HG03045 (cell line): ENCODE measurements at regions not wholly inside any gene's neighbourhood (a gene's known extent, or its start where the extent isn't known, plus 50 kb on each side); places are given as distances from the start of the nearest gene placed in this dataset.

ENCODE experiments used
- ATAC-seq: cut with Tn5 transposase; IDR thresholded peaks from one replicate; pipeline ENCODE4 v1.9.1; 2021; ENCODE audit warnings: mild to moderate bottlenecking, moderate library complexity; ENCODE audit not compliant: unreplicated experiment

- ATAC-seq, result no peak
Measured at GRCh38 chr7:41114691-41115090, 588.2 kb downstream of the INHBA start.

- no peak for ATAC-seq
Measured at GRCh38 chr7:41114131-41114530, 588.8 kb downstream of the INHBA start.

GRCh38 chr7:41113719-41114118 lies 589.2 kb downstream of the INHBA start:
- ATAC-seq, result no peak

DNA sequence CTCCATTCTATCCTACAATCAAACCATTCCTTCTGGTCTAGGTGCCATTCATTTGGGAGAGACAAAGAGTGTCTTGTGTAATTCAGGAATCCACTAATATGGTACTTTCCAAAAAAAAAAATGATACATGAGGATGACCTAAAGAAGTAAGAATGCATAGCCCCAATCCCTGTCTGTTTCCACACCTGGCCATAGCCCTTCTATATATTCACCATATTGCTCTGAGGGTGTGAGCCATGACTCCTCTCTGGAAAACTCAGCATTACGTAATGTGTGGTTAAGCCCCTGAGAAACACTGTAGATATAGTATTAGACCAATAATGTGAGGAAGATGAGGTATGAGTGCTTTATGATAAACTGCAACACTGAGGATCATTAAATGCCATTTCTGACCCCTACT lies 592.7 kb downstream of the INHBA start:
- ATAC-seq, result no peak

GRCh38 chr7:41108821-41109220 lies 594.1 kb downstream of the INHBA start:
- no peak for ATAC-seq

GRCh38 chr7:41107938-41108448 lies 594.9 kb downstream of the INHBA start:
- peak; percentile 47 for ATAC-seq

- peak; percentile 38 for ATAC-seq
Measured at GRCh38 chr7:41107330-41107937, 595.5 kb downstream of the INHBA start.

DNA sequence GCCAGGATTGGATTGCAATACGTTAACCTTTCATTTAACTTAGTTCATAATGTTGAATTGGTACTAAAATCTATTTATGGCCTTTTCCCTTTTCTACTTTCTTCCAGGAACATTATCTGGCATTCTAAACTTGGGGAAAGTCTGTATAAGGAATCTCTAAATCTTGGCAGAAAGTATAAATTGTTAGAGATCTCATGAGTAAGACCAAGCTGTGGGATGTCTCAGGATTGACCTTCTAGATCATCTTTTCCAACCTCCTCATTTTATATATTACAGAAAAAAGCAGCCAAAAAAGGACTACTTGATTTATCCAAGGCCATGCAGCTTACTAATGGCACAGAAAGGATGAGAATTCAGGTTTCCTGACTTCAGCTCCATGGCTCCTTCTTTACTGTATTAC lies 598.3 kb downstream of the INHBA start:
- no peak for ATAC-seq

- peak; percentile 52 for ATAC-seq
Measured at GRCh38 chr7:41103331-41103730, 599.6 kb downstream of the INHBA start.

GRCh38 chr7:41098846-41099245 lies 604.0 kb downstream of the INHBA start:
- no peak for ATAC-seq

- ATAC-seq, result no peak
Measured at GRCh38 chr7:41098402-41098801, 604.5 kb downstream of the INHBA start.

GRCh38 chr7:41097501-41097900 lies 605.4 kb downstream of the INHBA start:
- ATAC-seq, result no peak

DNA sequence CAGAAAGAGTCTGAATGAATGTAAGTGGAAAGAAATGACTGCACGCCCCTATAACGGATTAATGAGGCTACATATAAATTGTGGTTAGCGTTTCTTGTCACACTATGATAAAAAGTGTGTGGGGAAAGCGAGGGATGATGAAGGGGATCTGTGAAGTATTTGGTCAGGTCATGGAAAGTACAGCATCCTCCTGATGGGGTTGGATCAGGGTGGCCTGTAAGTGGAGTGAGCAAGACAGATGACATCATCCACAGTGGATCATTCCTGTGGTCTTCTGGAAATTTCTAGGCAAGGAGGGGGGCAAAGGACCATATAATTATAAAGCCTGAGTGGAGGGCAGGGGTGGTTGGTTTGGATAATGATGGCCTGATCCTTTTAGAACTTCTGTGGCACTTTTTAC lies 606.0 kb downstream of the INHBA start:
- no peak for ATAC-seq

DNA sequence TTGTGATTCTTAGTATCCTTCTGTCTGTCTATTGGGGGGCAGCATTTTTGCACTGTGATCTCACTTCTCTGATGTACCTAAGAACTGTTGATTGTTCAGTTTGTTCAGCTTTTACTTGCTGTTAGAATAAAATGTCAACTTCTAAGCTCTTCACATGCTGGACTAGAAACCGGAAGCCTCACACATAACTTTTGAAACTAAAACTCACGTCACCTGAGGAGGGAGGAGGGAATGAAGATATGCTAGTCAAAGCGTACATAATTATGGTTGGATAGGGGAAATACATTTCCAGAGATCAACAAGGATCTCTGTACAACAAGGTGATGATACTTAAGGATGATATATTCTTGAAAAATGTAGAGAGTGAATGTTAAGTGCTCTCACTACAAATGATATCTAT lies 609.7 kb downstream of the INHBA start:
- no peak for ATAC-seq

DNA sequence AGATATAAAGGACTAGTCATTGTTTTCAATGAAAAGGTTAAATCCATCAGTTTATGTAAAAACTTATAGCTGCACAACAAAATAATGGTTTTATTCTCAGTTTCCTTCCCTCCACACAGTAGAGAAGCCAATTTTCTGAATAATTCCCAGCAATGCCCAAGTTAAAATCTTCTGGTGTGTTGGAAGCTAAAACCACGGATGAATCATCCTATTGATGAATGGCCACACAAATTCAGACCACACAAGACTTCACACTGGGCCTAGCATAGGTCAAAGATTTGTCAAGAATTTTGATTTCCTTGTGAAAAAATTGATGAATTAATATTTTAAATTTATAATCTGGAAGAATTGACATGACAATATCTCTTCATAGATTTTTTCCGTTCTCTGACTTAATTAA lies 617.6 kb downstream of the INHBA start:
- ATAC-seq, result no peak

GRCh38 chr7:41084381-41084780 lies 618.5 kb downstream of the INHBA start:
- no peak for ATAC-seq

- no peak for ATAC-seq
Measured at GRCh38 chr7:41069635-41070034, 633.3 kb downstream of the INHBA start.

DNA sequence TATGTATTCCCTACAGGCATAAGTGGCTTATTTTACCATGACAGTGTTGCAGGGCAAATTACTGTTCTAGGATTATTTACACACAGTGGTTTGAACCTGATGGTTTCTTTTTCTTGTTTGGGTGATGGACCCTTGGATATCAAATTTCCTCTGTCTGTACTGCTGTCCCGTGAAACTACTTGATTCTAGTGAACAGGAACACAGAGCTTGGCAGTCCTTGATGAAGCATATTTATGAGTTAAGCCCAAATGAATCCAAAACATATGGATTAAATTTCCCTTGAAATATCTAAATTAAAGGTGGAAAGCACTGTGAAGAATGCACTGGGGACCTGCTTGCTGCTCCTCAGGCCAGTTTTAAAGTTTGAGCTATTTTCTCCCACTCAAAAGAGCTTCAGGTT lies 635.3 kb downstream of the INHBA start:
- no peak for ATAC-seq

- no peak for ATAC-seq
Measured at GRCh38 chr7:41065663-41066062, 637.2 kb downstream of the INHBA start.

DNA sequence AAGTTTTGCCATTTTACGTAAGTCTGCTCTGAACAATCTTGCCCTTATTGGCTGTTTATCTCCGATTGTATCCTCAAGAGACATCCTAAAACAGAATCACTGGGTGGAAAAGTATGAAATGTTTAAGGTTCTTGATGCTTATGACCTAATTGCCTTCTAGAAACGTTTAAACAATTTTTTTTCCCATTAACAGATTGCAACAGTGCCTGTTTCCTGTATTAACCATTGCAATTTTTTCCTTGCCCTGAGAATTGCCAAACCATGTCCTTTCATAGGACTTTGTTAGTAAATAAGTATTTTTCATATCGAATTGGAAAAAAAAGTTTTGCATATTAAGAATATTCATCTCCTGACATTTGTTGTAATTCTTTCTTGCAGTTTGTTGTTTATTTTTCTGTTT lies 639.8 kb downstream of the INHBA start:
- no peak for ATAC-seq

DNA sequence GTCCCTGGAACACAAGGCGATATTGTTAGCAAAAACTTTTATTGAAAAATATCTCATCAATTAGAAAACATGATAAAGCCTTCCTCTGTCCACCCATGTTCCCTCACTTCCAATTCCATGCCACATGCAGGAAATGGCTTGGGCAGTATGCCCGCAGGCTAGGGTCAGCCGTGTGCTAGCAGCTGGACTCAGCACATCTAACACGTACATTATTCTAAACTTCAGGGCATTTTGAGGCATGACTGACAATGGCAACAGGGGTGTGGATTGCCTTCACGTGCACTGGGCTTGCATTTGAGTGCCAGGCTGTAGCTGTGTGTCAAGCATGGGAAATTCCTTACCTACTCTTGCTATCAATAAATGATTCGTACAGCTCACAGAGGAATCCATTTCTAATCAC lies 642.1 kb downstream of the INHBA start:
- ATAC-seq, result no peak

DNA sequence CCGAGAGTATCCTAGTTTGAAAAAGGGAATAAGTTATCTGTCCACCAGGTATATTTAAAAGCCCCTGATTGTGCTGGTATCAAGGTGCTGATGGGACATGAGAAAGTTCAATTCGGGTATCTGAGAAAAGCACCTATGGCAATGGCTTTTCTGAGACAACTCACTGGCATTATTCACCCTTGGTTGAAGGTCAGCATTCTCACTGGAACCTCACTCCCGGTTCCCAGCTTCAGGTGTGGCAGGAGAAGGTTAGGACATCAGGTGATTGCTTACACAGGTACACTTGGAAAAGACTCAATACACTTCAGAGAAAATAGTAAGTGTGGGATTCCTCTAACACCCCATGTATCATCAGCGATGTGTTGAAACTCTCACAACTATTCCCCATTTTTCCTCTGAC lies 643.1 kb downstream of the INHBA start:
- ATAC-seq, result no peak
